GM23338 (cell line): ENCODE measurements at regions not wholly inside any gene's neighbourhood (a gene's known extent, or its start where the extent isn't known, plus 50 kb on each side); places are given as distances from the start of the nearest gene placed in this dataset.

ENCODE experiments used
- ATAC-seq: fragments of 200-7000 bp; cut with Tn5 transposase; 3 replicates; pipeline ENCODE4 v1.9.1; 2020
- DNase-seq: peaks from one replicate; pipeline ENCODE4 v3.0.0-alpha.2; 2015; ENCODE audit warnings: low spot score
- H2AFZ ChIP-seq: fragments of 200-600 bp; sonication (generic); 2 replicates; pipeline ENCODE4 v1.8.0; 2016; ENCODE audit warnings: antibody characterized with exemption, mild to moderate bottlenecking, moderate library complexity
- H3F3A ChIP-seq: fragments of 200-600 bp; sonication (generic); replicated peaks from 2 replicates; pipeline ENCODE4 v1.8.0; 2017; ENCODE audit warnings: antibody characterized with exemption, mixed run types, low read depth
- H3K27ac ChIP-seq: fragments of 200-600 bp; sonication (generic); 2 replicates; pipeline ENCODE4 v1.6.1; 2016; ENCODE audit warnings: low read depth
- H3K27me3 ChIP-seq: fragments of 200-600 bp; sonication (generic); 2 replicates; pipeline ENCODE4 v1.8.0; 2016; ENCODE audit warnings: mild to moderate bottlenecking, mixed run types, moderate library complexity; ENCODE audit not compliant: insufficient read depth
- H3K36me3 ChIP-seq: fragments of 200-600 bp; sonication (generic); 2 replicates; pipeline ENCODE4 v1.8.0; 2016; ENCODE audit warnings: mild to moderate bottlenecking; ENCODE audit not compliant: insufficient read depth
- H3K4me1 ChIP-seq: fragments of 200-600 bp; sonication (generic); 2 replicates; pipeline ENCODE4 v1.8.0; 2016; ENCODE audit warnings: mild to moderate bottlenecking, moderate library complexity; ENCODE audit not compliant: insufficient read depth
- H3K4me2 ChIP-seq: fragments of 200-600 bp; sonication (generic); 2 replicates; pipeline ENCODE4 v1.7.1; 2017; ENCODE audit warnings: mixed run types
- H3K4me3 ChIP-seq: fragments of 200-600 bp; sonication (generic); 2 replicates; pipeline ENCODE4 v1.6.1; 2016; ENCODE audit warnings: mixed run types
- H3K79me2 ChIP-seq: fragments of 200-600 bp; sonication (generic); replicated peaks from 2 replicates; pipeline ENCODE4 v1.8.0; 2017; ENCODE audit warnings: mild to moderate bottlenecking; ENCODE audit not compliant: insufficient read depth
- H3K9me2 ChIP-seq: fragments of 200-600 bp; sonication (generic); 2 replicates; pipeline ENCODE4 v1.8.0; 2017; ENCODE audit not compliant: insufficient read depth
- H4K20me1 ChIP-seq: fragments of 200-600 bp; sonication (generic); replicated peaks from 2 replicates; pipeline ENCODE4 v1.8.0; 2017; ENCODE audit warnings: mild to moderate bottlenecking; ENCODE audit not compliant: insufficient read depth
- H3K27ac Mint-ChIP-seq: 2 replicates; pipeline ENCODE4 v1.8.0; 2020; ENCODE audit warnings: inconsistent platforms, mild to moderate bottlenecking, moderate library complexity, mixed read lengths
- H3K27me3 Mint-ChIP-seq: 3 replicates; pipeline ENCODE4 v1.8.0; 2022; ENCODE audit warnings: low read depth, mild to moderate bottlenecking, moderate library complexity, mixed read lengths, inconsistent platforms; ENCODE audit not compliant: insufficient read depth, poor library complexity
- H3K36me3 Mint-ChIP-seq: 3 replicates; pipeline ENCODE4 v1.8.0; 2021; ENCODE audit warnings: low read depth, mild to moderate bottlenecking, inconsistent platforms, moderate library complexity, mixed read lengths
- H3K4me1 Mint-ChIP-seq: 3 replicates; pipeline ENCODE4 v1.8.0; 2020; ENCODE audit warnings: mild to moderate bottlenecking, inconsistent platforms, mixed read lengths
- H3K4me3 Mint-ChIP-seq: 3 replicates; pipeline ENCODE4 v1.8.0; 2021; ENCODE audit warnings: moderate library complexity, mild to moderate bottlenecking, inconsistent platforms, mixed read lengths
- H3K9me3 Mint-ChIP-seq: 3 replicates; pipeline ENCODE4 v1.8.0; 2020; ENCODE audit warnings: moderate library complexity, mild to moderate bottlenecking, inconsistent platforms, mixed read lengths
- CREB1 ChIP-seq: fragments of 250-450 bp; sonication (Bioruptor Pico); IDR thresholded peaks from 2 replicates; pipeline ENCODE4 v1.5.0; 2020; ENCODE audit warnings: low read depth, mild to moderate bottlenecking, moderate library complexity
- CTCF ChIP-seq, 2 experiments: fragments of 200-600 bp in 1 of 2; sonication (generic) in 1 of 2; conservative IDR thresholded peaks; 2 replicates each; pipeline versions ENCODE4 v1.5.1 to v1.6.1; 2016 to 2017; ENCODE audit warnings: antibody characterized with exemption in 2 of 2, low read depth in 2 of 2, mild to moderate bottlenecking in 2 of 2, moderate library complexity in 1 of 2
- EZH2 ChIP-seq: fragments of 200-600 bp; sonication (generic); IDR thresholded peaks from one replicate; pipeline ENCODE4 v1.8.0; 2017; ENCODE audit warnings: antibody characterized with exemption, mild to moderate bottlenecking, low read depth; ENCODE audit not compliant: unreplicated experiment
- EZH2phosphoT487 ChIP-seq: fragments of 200-600 bp; sonication (generic); IDR thresholded peaks from one replicate; pipeline ENCODE4 v1.8.1; 2018; ENCODE audit warnings: antibody characterized with exemption; ENCODE audit not compliant: unreplicated experiment
- NANOG ChIP-seq: IDR thresholded peaks from 2 replicates; pipeline ENCODE4 v1.6.1; 2016; ENCODE audit warnings: antibody characterized with exemption, borderline replicate concordance
- POLR2AphosphoS5 ChIP-seq: IDR thresholded peaks from 2 replicates; pipeline ENCODE4 v1.6.1; 2016; ENCODE audit warnings: antibody characterized with exemption, low read depth
- REST ChIP-seq: IDR thresholded peaks from one replicate; pipeline ENCODE4 v1.6.1; 2018; ENCODE audit warnings: antibody characterized with exemption; ENCODE audit not compliant: unreplicated experiment
- STAT1 ChIP-seq: IDR thresholded peaks from one replicate; pipeline ENCODE4 v1.6.1; 2016; ENCODE audit warnings: antibody characterized with exemption; ENCODE audit not compliant: unreplicated experiment
- ZNF331 ChIP-seq: fragments of 250-450 bp; sonication (Bioruptor Pico); IDR thresholded peaks from 2 replicates; pipeline ENCODE4 v1.5.0; 2020; ENCODE audit warnings: low read depth, mild to moderate bottlenecking, moderate library complexity
- ZNF462 ChIP-seq: fragments of 250-450 bp; sonication (Bioruptor Pico); IDR thresholded peaks from 2 replicates; pipeline ENCODE4 v1.5.0; 2020; ENCODE audit warnings: mild to moderate bottlenecking, moderate library complexity
- TF ChIP-seq, protein P1 (sequence below): IDR thresholded peaks from 2 replicates; pipeline ENCODE4 v1.6.1; 2016; ENCODE audit warnings: antibody characterized with exemption

DNA sequence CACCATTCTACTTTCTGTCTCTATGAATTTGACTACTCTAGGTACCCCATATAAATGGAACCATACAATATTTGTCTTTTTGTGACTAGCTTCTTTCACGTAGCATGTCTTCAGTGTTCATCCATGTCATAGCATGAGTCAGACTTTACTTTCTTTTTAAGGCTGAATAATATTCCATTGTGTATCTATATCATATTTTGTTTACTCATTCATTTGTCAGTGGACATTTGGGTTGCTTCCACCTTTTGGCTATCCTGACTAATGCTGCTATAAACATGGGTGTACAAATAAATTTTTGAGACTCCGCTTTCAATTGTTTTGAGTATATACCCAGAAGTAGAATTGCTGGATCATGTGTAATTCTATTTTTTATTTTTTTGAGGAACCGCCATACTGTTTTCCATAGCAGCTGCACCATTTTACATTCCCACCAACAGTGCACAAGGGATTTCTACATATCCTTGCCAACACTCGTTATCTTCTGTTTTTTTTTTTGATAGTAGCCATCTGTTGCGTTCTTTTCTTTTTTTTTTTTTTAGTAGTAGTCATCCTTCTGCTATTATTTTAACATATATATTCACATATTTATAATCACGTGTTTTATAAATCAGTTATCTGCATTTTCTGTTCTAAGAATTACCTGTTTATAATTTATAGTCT, 158.0 kb upstream of the MED14 start:
- peaks cover 9% of the 10 kb centered on the region for H3K4me1 Mint-ChIP-seq
- Histone ChIP-seq H3K27me3 (no peaks in the 10 kb centered on the region), H4K20me1 (no peaks in the 10 kb centered on the region), H3F3A (no peaks in the 10 kb centered on the region), H3K4me3 (no peak overlapping the region), H3K36me3 (no peaks in the 10 kb centered on the region), H3K79me2 (no peaks in the 10 kb centered on the region), H3K4me1 (peaks cover 3% of the 10 kb centered on the region), H3K4me2 (no peak overlapping the region), H3K9me2 (no peaks in the 10 kb centered on the region), H2AFZ (no peak overlapping the region), H3K27ac (no peak overlapping the region)
- H3K27me3 Mint-ChIP-seq: no peaks in the 10 kb centered on the region
- TF ChIP-seq ZNF462 (CRISPR knock-in tag): no peak
- no peak for TF ChIP-seq STAT1
- no peak for TF ChIP-seq POLR2AphosphoS5
- TF ChIP-seq REST: no peak
- no peak for TF ChIP-seq EZH2
- no peak for TF ChIP-seq CREB1 (CRISPR knock-in tag)
- no peak for TF ChIP-seq CTCF (conservative IDR thresholded peaks at IDR 0.05; ENCODE audit: low read depth in 2 of 2)
- no peak for TF ChIP-seq EZH2phosphoT487
- TF ChIP-seq, protein P1, sequence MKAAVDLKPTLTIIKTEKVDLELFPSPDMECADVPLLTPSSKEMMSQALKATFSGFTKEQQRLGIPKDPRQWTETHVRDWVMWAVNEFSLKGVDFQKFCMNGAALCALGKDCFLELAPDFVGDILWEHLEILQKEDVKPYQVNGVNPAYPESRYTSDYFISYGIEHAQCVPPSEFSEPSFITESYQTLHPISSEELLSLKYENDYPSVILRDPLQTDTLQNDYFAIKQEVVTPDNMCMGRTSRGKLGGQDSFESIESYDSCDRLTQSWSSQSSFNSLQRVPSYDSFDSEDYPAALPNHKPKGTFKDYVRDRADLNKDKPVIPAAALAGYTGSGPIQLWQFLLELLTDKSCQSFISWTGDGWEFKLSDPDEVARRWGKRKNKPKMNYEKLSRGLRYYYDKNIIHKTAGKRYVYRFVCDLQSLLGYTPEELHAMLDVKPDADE: no peak
- TF ChIP-seq ZNF331 (CRISPR knock-in tag): no peak
- TF ChIP-seq NANOG: no peak
- peaks cover 13% of the 10 kb centered on the region; the same call in 1 of the 3 replicates for H3K36me3 Mint-ChIP-seq
- ATAC-seq: no peak
- DNase-seq: no peak
- no peak overlapping the region for H3K4me3 Mint-ChIP-seq
- no peak overlapping the region for H3K27ac Mint-ChIP-seq
- peaks cover 16% of the 10 kb centered on the region; the same call in 2 of the 3 replicates for H3K9me3 Mint-ChIP-seq
